ENCODE measurements at regions not wholly inside any gene's neighbourhood (a gene's known extent, or its start where the extent isn't known, plus 50 kb on each side); places are given as distances from the start of the nearest gene placed in this dataset.

- peaks cover 12% of the 10 kb centered on the region for H3K4me1 ChIP-seq (ENCODE audit: insufficient read depth)
- H3K27ac ChIP-seq (ENCODE audit: low read depth): no peak overlapping the region
- H3F3A ChIP-seq (replicated peaks; ENCODE audit: low read depth): no peaks in the 10 kb centered on the region
- Mint-ChIP-seq H3K4me3 (no peak overlapping the region), H3K27ac (no peak overlapping the region), H3K4me1 (peaks cover 17% of the 10 kb centered on the region), H3K9me3 (no peaks in the 10 kb centered on the region), H3K27me3 (ENCODE audit: insufficient read depth, low read depth, poor library complexity) (no peaks in the 10 kb centered on the region), H3K36me3 (ENCODE audit: low read depth) (0 out of 3 replicates have a peak, but pooled peaks cover 4% of the 10 kb centered on the region)
- H3K4me3 ChIP-seq: no peak overlapping the region
- H3K9me2 ChIP-seq (ENCODE audit: insufficient read depth): peaks cover 13% of the 10 kb centered on the region; the same call in 1 of the 2 replicates
- no peaks in the 10 kb centered on the region for H3K79me2 ChIP-seq (replicated peaks; ENCODE audit: insufficient read depth)
- TF ChIP-seq STAT1 (IDR thresholded peaks at IDR 0.05; ENCODE audit: unreplicated experiment) (no peak), ZNF114 (CRISPR knock-in tag; IDR thresholded peaks at IDR 0.05) (no peak), NANOG (IDR thresholded peaks at IDR 0.05; ENCODE audit: borderline replicate concordance) (no peak), CTCF (conservative IDR thresholded peaks at IDR 0.05; ENCODE audit: low read depth in 2 of 2) (no peak), ZNF462 (CRISPR knock-in tag; IDR thresholded peaks at IDR 0.05) (no peak), JUNB (IDR thresholded peaks at IDR 0.05; ENCODE audit: unreplicated experiment) (no peak)
- no peaks in the 10 kb centered on the region; the same call in 1 of the 2 replicates for H4K20me1 ChIP-seq (replicated peaks; ENCODE audit: insufficient read depth)
- DNase-seq (ENCODE audit: low spot score) (no peak), ATAC-seq (no peak)
- H3K27me3 ChIP-seq (ENCODE audit: insufficient read depth): no peaks in the 10 kb centered on the region
- H3K4me2 ChIP-seq: no peak overlapping the region
- no peaks in the 10 kb centered on the region for H3K36me3 ChIP-seq (ENCODE audit: insufficient read depth)
- no peak overlapping the region for H2AFZ ChIP-seq
Observed at GRCh38 chr10:111784436-111784835, 399.1 kb downstream of the GPAM start.
